PC-9 (cell line): ENCODE measurements at regions not wholly inside any gene's neighbourhood (a gene's known extent, or its start where the extent isn't known, plus 50 kb on each side); places are given as distances from the start of the nearest gene placed in this dataset.

Experiments used
- EZH2 ChIP-seq: fragments of 200-600 bp; sonication (generic); IDR thresholded peaks from 2 replicates; pipeline ENCODE4 v1.8.0; 2017; ENCODE audit warnings: antibody characterized with exemption, low read depth
- TF ChIP-seq, protein P1 (sequence below): fragments of 200-600 bp; sonication (generic); conservative IDR thresholded peaks from 2 replicates; pipeline ENCODE4 v1.6.1; 2017; ENCODE audit warnings: mixed run types, antibody characterized with exemption, mild to moderate bottlenecking, moderate library complexity

DNA sequence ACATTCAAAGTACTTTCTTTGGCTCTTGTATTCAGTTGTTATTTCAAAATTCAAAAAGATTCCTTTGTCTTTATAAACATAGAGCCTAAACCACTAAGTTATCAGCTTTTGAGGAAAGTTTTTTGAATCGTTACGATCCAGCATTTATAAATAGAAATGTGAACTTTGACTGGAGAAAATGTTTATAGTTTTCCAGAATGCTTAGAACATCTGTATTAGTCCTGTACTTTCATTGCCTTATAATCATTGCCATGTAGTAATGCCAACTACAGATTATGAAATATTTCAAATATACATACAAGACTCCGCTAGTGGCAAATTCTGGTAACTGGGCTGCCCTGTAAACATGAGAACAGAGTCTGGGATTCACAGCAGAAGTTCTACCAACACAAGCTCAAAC lies 191.3 kb upstream of the PRKCQ start:
- TF ChIP-seq EZH2: no peak
- TF ChIP-seq, protein P1, sequence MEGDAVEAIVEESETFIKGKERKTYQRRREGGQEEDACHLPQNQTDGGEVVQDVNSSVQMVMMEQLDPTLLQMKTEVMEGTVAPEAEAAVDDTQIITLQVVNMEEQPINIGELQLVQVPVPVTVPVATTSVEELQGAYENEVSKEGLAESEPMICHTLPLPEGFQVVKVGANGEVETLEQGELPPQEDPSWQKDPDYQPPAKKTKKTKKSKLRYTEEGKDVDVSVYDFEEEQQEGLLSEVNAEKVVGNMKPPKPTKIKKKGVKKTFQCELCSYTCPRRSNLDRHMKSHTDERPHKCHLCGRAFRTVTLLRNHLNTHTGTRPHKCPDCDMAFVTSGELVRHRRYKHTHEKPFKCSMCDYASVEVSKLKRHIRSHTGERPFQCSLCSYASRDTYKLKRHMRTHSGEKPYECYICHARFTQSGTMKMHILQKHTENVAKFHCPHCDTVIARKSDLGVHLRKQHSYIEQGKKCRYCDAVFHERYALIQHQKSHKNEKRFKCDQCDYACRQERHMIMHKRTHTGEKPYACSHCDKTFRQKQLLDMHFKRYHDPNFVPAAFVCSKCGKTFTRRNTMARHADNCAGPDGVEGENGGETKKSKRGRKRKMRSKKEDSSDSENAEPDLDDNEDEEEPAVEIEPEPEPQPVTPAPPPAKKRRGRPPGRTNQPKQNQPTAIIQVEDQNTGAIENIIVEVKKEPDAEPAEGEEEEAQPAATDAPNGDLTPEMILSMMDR: no peak
